Transverse colon (tissue), 4 donors: ENCODE measurements at regions not wholly inside any gene's neighbourhood (a gene's known extent, or its start where the extent isn't known, plus 50 kb on each side); places are given as distances from the start of the nearest gene placed in this dataset.

Experiments
- POLR2A ChIP-seq: fragments of 450-650 bp; IDR thresholded peaks from one replicate; pipeline ENCODE4 v1.6.1; 2016; ENCODE audit warnings: antibody characterized with exemption, mild to moderate bottlenecking, moderate library complexity
- POLR2AphosphoS5 ChIP-seq, 3 donors: sonication (generic); formaldehyde crosslinking; IDR thresholded peaks; one replicate each; pipeline ENCODE4 v1.6.1; 2016; ENCODE audit warnings: antibody characterized with exemption in 3 of 3
- TF ChIP-seq, protein P1 (sequence below), 5 experiments: fragments of 200-600 bp in 3 of 5; fragments of 450-650 bp in 2 of 5; sonication (generic) in 3 of 5; IDR thresholded peaks; 1 replicate in 2 of 5; 2 replicates in 3 of 5; pipeline ENCODE4 v1.5.1; 2016 to 2017; ENCODE audit warnings: antibody characterized with exemption in 5 of 5, inconsistent platforms in 3 of 5, mild to moderate bottlenecking in 2 of 5, moderate library complexity in 1 of 5

DNA sequence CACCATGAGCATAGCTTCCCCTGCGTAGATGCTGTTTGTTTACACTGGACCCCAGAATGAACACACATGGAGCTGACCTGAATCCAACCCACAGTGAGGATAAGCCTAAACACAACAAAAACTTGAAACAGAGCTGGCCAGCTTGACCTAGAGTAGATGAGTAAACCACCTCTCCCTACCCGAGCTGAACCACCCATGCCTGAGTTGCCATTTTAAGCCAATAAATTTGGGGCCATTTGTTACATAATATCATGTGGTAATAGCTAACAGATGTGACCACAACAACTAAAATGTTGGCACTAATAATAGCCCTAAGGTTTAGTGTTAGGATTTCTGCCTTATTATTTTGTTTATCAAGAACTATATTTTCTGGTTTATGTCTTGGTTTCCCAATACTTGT, 103.2 kb upstream of the GRIK2 start:
- TF ChIP-seq, protein P1, sequence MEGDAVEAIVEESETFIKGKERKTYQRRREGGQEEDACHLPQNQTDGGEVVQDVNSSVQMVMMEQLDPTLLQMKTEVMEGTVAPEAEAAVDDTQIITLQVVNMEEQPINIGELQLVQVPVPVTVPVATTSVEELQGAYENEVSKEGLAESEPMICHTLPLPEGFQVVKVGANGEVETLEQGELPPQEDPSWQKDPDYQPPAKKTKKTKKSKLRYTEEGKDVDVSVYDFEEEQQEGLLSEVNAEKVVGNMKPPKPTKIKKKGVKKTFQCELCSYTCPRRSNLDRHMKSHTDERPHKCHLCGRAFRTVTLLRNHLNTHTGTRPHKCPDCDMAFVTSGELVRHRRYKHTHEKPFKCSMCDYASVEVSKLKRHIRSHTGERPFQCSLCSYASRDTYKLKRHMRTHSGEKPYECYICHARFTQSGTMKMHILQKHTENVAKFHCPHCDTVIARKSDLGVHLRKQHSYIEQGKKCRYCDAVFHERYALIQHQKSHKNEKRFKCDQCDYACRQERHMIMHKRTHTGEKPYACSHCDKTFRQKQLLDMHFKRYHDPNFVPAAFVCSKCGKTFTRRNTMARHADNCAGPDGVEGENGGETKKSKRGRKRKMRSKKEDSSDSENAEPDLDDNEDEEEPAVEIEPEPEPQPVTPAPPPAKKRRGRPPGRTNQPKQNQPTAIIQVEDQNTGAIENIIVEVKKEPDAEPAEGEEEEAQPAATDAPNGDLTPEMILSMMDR (IDR thresholded peaks at IDR 0.05): no peak
- TF ChIP-seq POLR2A (no peak), POLR2AphosphoS5 (IDR thresholded peaks at IDR 0.05) (no peak)
